Stimulated activated CD8-positive, alpha-beta memory T cell treated with anti-CD3 and anti-CD28 coated beads, Interleukin-12 subunit alpha, Interleukin-12 subunit beta, amount 100 ng/mL, for 4 hours (primary cell): ENCODE measurements at regions not wholly inside any gene's neighbourhood (a gene's known extent, or its start where the extent isn't known, plus 50 kb on each side); places are given as distances from the start of the nearest gene placed in this dataset.

Source experiments
- DNase-seq: peaks from one replicate; pipeline ENCODE4 v3.0.0-alpha.2; 2020; ENCODE audit warnings: low read depth

- no peak for DNase-seq
Measured at GRCh38 chr17:65444049-65444448, 117.4 kb downstream of the AXIN2 start.

DNA sequence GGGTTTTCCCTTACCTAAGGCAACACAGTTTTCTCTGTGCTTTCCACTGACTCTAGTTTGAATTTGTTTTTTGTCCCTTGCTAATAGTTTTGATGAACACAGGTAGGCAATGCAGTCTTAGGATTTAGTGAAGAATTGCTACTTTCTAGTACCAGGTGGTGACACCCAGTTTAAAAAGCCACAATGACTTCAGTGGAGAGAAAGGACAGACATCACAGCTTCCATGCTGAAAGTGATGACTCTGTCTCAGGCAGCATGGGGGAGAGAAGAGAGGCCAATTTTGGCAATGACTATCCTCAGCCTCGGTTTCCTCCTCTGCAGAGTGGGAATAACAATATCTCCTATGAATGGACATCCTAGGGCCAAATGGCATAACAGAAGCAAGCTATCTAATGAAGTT is 118.8 kb downstream of the AXIN2 start:
- DNase-seq: no peak

- DNase-seq: no peak
Measured at GRCh38 chr17:65442250-65442649, 119.2 kb downstream of the AXIN2 start.

- no peak for DNase-seq
Measured at GRCh38 chr17:65441053-65441605, 120.3 kb downstream of the AXIN2 start.

- DNase-seq: no peak
Measured at GRCh38 chr17:65438708-65439294, 122.6 kb downstream of the AXIN2 start.

- DNase-seq: no peak
Measured at GRCh38 chr17:65438173-65438572, 123.3 kb downstream of the AXIN2 start.

DNA sequence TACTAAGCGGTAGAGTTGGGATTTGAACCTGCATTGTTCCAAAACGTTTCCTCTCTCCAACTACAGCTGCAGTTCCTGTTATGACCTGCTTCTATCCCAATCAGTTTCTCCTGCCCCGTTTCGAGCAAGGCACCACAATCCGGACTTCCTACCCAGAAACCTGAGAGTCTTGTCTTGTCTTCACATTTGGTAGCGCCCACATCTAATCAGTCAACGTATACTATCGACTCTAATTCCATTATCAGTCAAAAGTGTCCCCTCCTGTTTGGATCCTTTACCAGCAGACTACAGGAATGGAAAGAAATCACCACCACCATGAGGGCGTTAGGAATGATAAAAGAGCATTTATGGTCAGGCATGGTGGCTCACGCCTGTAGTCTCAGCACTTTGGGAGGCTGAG is 124.6 kb downstream of the AXIN2 start:
- no peak for DNase-seq

DNA sequence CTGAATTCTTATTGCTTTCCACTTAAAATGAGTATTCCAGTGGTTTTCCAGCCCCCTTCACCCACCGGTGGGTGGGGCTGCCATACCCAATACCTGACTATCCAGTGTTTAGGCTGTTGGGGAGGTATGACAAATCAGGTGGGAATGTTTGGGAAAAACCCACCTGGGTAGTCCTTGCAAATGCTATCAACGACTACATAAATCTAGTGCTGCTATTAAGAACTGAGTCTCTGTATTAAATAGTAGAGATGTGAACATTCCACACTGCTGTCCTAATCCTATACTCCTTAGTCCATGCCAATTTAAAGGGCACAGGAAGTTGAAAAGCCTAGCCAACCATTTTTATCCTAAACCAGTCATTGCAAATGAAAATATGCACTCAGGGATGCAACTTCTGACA is 126.6 kb downstream of the AXIN2 start:
- DNase-seq: no peak

GRCh38 chr17:65434251-65434650 is 127.2 kb downstream of the AXIN2 start:
- no peak for DNase-seq

DNA sequence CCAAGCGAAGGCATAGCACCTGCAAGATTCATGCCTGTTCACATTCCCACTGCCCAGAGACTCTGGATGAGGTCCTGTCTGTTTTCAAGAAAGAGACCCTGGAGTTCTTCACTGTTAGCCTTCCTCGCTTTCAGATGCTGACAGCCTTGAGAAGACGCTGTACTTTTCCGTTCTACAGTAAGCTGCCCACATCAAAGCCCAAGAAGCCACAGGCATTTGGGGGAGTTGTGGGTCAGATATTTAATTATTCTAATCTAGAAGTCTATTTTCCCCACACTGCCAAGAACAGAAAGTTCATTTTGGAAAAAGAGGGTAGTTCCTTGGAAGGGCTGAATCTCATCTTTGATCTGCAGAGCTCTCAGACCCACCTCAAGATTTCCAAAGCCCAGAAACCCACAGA is 127.9 kb downstream of the AXIN2 start:
- DNase-seq: no peak

GRCh38 chr17:65433157-65433556 is 128.3 kb downstream of the AXIN2 start:
- DNase-seq: no peak

GRCh38 chr17:65431116-65431515 is 130.3 kb downstream of the AXIN2 start:
- no peak for DNase-seq

DNA sequence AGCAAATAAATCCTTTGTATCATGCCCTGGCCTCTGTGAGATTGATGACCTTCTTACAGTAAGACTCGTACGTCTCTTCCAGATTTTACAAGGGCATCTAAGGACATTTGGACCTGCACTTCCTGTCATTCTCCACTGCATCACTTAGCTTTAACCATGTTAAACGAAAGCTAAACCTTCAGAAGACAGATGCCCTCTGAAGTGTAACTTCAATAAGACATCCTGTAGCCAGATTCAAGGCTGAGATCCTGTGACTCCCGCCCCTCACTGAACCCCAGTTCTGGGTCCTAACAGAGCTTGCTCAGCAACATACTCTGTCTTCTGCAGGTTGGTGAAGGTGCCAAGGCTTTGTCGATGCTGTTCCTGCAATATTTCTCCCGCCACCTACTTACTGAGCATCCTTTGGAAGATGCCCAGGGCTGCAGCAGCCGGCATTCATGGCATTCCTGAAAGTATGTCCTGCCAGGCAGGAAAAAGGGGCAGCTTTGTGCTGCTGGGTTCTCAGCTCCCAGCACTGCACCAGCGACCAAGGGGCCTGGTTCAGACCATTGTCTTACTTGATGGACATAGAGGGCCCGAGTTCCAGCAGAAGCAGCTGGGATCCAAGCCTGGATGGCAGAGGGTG is 131.1 kb downstream of the AXIN2 start:
- no peak for DNase-seq

- no peak for DNase-seq
Measured at GRCh38 chr17:65423346-65424140, 137.9 kb downstream of the AXIN2 start.

- DNase-seq: no peak
Measured at GRCh38 chr17:65418622-65419021, 142.8 kb downstream of the AXIN2 start.

DNA sequence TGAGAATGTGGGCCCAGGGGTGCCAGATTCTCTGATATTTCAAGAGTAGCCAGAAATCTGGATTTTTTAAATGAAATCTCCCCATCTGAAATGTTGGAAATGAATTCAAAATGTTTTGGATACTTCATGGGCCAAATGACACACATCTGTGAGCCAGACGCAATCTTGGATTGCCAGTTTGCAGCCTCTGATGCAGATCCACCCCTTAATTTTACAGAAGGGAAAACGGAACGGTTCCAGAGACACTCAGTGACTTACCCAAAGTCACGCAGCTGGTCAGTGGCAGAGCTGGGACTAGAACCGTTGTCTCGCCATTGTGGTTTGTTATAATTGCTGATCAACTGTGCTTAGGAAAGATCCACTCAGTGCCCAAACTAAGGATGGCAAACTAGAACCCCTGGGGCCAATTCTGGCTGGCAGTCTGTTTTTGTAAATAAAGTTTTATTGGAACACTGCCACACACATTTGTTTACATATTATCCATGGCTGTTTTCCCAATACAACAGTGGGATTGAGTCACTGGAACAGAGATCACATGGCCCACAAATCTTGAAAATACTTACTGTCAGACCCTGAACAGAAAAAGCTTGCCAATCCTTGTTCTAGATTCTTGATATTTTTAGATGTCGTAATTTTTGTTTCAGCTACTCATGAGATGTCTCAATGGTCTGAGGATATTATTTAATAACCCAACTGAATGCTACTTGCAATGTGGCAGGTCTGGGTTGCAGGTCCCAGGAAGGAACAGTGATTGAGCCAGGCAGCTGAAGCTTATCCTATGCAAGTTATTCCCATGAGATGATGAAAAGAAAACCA is 143.8 kb downstream of the AXIN2 start:
- no peak for DNase-seq

GRCh38 chr17:65415991-65416390 is 145.5 kb downstream of the AXIN2 start:
- no peak for DNase-seq

DNA sequence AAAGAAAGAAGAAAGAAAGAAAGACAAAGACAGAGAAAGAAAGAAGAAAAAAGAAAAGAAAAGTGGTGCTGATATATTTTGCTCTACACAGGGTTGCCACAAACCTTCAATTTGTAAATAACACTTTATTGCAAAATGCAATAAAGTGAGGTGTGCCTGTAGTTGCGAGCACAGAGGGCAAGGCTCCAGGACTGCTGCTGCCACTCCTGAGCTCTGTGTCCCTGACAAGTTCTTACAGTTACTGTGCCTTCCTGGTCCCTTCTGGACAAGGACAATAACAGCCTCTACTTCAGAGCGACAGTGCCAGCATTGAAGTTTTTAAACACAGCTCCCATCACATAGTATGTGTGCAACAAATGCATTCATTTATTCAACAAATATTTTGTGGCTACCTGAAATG is 148.1 kb downstream of the AXIN2 start:
- DNase-seq: no peak

- DNase-seq: no peak
Measured at GRCh38 chr17:65409381-65409780, 152.1 kb downstream of the AXIN2 start.

DNA sequence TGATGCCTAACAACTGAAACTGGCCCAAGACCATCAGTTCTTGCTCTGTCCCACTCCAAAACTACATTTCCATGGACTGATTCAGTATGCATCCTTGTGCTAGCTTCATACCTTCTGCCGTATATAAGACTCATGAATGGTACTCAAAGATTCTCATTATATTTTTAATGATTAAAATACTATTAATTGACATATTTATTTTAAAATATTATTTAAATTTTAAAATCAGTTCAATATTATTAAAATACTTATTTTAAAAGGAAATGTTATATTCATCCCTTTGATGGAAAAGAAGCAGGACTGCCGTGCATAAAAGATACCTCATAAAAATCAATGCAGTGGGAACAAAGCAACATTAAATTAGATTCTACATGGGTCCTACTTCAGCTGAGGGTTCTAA is 153.4 kb downstream of the AXIN2 start:
- DNase-seq: no peak

DNA sequence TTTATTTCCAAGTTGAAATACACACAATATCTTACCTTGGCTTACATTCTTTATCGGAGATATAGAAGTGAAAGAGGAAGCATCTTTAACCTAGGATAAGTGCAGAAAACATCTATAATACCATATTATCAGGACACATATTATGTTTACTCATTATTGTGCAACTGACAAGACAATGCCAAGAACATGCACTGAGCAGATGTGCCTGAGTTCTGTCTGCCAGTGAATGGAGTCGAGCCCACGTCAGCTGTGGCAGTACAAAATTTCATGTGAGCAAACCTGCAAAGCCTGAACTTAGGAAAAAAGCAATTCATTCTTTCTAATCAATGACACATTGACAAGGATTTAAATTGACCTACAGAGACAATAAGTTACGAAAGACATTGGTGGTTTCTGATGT is 154.4 kb downstream of the AXIN2 start:
- no peak for DNase-seq

DNA sequence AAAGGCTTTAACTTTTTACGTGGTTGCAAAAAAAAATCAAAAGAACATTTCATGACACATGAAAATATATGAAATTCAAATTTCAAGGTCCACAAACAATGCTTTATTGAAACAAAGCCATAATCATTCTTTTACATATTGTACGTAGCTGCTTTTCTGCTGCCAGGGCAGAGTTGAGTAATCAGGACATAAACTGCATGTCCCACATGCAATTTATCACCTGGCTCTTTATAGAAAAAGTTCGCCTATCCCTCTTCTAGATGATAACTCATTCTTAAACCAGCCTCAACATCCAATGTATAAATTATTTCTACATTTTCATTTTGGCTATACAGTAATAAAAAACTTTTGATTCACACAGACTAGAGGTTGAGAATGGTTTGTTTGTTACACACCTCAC is 154.9 kb downstream of the AXIN2 start:
- no peak for DNase-seq
